NCI-H1417 (cell line): ENCODE measurements at regions not wholly inside any gene's neighbourhood (a gene's known extent, or its start where the extent isn't known, plus 50 kb on each side); places are given as distances from the start of the nearest gene placed in this dataset.
"Not testable (repeated sequence)": the region's sequence is repeated elsewhere in the genome, so short reads cannot be mapped to it uniquely, and the experiment has no call there.

Experiments
- DNase-seq, 3 experiments: peaks; one replicate each; lab custom pipeline; 2025; lab: John Stamatoyannopoulos, UW

DNA sequence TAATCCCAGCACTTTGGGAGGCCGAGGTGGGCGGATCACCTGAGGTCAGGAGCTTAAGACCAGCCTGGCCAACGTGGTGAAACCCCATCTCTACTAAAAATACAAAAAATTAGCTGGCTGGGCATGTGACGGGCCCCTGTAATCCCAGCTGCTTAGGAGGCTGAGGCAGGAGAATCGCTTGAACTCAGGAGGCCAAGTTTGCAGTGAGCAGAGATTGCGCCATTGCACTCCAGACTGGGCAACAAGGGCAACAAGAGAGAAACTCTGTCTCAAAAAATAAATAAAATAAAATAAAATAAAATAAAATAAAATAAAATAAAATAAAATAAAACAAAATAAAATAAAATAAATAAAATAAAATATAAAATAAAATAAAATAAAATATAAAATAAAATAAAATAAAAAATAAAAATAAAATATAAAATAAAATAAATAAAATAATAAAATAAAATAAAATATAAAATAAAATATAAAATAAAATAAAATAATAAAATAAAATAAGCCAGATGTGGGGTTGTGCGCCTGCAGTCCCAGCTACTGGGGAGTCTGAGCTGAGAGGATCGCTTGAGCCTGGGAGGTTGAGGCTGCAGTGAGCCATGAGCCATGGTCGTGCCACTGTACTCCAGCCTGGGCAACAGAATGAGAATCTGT, 49.8 kb upstream of the ITGB1 start:
- DNase-seq: not testable (repeated sequence)
